RKO (cell line): ENCODE measurements at regions not wholly inside any gene's neighbourhood (a gene's known extent, or its start where the extent isn't known, plus 50 kb on each side); places are given as distances from the start of the nearest gene placed in this dataset.

Experiments used
- DNase-seq: peaks from one replicate; pipeline ENCODE4 v3.0.0-alpha.2; 2016; ENCODE audit warnings: low spot score

GRCh38 chr1:61523229-61523628, 201.7 kb downstream of the TM2D1 start:
- DNase-seq: no peak

DNA sequence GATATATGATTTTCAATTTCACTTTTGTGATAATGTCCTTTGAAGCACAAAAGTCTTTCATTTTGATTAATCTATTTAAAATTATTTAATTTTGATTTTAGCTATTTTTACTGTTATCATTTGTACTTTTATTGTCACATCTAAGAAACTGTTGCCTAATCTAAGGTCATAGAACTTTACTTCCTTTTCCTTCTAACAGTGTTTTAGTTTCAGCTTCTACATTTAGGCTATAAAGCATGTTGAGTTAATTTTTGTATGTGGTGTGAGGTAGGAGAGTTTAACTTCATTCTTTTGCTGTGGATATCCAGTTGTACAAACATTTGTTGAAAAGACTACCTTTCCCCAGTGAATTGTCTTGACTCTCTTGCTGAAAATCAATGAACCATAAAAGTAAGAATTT, 204.5 kb downstream of the TM2D1 start:
- no peak for DNase-seq

DNA sequence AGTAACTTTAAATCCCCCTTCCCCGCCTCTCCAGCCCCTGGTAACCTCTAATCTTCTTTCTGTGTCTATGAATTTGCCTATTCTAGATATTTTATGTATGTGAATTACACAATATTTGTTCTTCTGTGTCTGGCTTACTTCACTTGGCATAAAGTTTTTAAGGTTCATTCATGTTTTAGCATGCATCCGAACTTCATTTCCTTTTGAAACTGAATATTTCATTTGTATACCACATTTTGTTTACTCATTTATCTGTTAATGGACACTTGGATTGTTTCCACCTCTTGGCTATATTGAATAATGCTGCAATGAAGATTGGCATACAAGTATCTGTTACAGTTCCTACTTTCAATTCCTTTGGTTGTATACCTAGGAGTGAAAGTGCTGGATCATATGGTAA, 205.3 kb downstream of the TM2D1 start:
- no peak for DNase-seq

- no peak for DNase-seq
These were observed 206.1 kb downstream of the TM2D1 start for GRCh38 chr1:61518670-61519400.

GRCh38 chr1:61517345-61517744, 207.6 kb downstream of the TM2D1 start:
- no peak for DNase-seq

GRCh38 chr1:61515096-61515495, 209.8 kb downstream of the TM2D1 start:
- no peak for DNase-seq
